ENCODE measurements at regions not wholly inside any gene's neighbourhood (a gene's known extent, or its start where the extent isn't known, plus 50 kb on each side); places are given as distances from the start of the nearest gene placed in this dataset.

- no peak for DNase-seq
These were observed 1305.4 kb downstream of the BRD1 start for GRCh38 chr22:48522271-48522670.

GRCh38 chr22:48520884-48521588, 1306.6 kb downstream of the BRD1 start:
- no peak for DNase-seq

GRCh38 chr22:48520207-48520606, 1307.5 kb downstream of the BRD1 start:
- DNase-seq = no peak

GRCh38 chr22:48517039-48518030, 1310.3 kb downstream of the BRD1 start:
- no peak for DNase-seq

- no peak for DNase-seq
These were observed 1311.1 kb downstream of the BRD1 start for GRCh38 chr22:48516571-48516970.

- DNase-seq = no peak
These were observed 1312.0 kb downstream of the BRD1 start for GRCh38 chr22:48515571-48516200.

- DNase-seq = no peak
These were observed 1313.7 kb downstream of the BRD1 start for GRCh38 chr22:48513929-48514328.

- DNase-seq = no peak
These were observed 1314.2 kb downstream of the BRD1 start for GRCh38 chr22:48513446-48513845.

- no peak for DNase-seq
These were observed 1315.8 kb downstream of the BRD1 start for GRCh38 chr22:48511781-48512327.

- DNase-seq = no peak
These were observed 1316.5 kb downstream of the BRD1 start for GRCh38 chr22:48511211-48511610.

GRCh38 chr22:48510599-48510998, 1317.1 kb downstream of the BRD1 start:
- DNase-seq = no peak

GRCh38 chr22:48507595-48508350, 1319.9 kb downstream of the BRD1 start:
- no peak for DNase-seq

GRCh38 chr22:48507171-48507570, 1320.5 kb downstream of the BRD1 start:
- DNase-seq = no peak

GRCh38 chr22:48506506-48507145, 1321.0 kb downstream of the BRD1 start:
- DNase-seq = no peak

- DNase-seq = no peak
These were observed 1321.8 kb downstream of the BRD1 start for GRCh38 chr22:48505891-48506290.

GRCh38 chr22:48504519-48505140, 1323.0 kb downstream of the BRD1 start:
- DNase-seq = no peak

- DNase-seq = no peak
These were observed 1323.8 kb downstream of the BRD1 start for GRCh38 chr22:48503876-48504275.

GRCh38 chr22:48503035-48503625, 1324.5 kb downstream of the BRD1 start:
- no peak for DNase-seq

- DNase-seq = no peak
These were observed 1326.4 kb downstream of the BRD1 start for GRCh38 chr22:48501231-48501750.
